ENCODE measurements at regions not wholly inside any gene's neighbourhood (a gene's known extent, or its start where the extent isn't known, plus 50 kb on each side); places are given as distances from the start of the nearest gene placed in this dataset.

- no peak overlapping the region for H3K4me2 ChIP-seq (ENCODE audit: low read length)
- no peak for TF ChIP-seq EZH2phosphoT487 (IDR thresholded peaks at IDR 0.05; ENCODE audit: borderline replicate concordance, low read length)
- TF ChIP-seq, protein P1, sequence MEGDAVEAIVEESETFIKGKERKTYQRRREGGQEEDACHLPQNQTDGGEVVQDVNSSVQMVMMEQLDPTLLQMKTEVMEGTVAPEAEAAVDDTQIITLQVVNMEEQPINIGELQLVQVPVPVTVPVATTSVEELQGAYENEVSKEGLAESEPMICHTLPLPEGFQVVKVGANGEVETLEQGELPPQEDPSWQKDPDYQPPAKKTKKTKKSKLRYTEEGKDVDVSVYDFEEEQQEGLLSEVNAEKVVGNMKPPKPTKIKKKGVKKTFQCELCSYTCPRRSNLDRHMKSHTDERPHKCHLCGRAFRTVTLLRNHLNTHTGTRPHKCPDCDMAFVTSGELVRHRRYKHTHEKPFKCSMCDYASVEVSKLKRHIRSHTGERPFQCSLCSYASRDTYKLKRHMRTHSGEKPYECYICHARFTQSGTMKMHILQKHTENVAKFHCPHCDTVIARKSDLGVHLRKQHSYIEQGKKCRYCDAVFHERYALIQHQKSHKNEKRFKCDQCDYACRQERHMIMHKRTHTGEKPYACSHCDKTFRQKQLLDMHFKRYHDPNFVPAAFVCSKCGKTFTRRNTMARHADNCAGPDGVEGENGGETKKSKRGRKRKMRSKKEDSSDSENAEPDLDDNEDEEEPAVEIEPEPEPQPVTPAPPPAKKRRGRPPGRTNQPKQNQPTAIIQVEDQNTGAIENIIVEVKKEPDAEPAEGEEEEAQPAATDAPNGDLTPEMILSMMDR (IDR thresholded peaks at IDR 0.05; ENCODE audit: low read depth, low read length, poor library complexity, severe bottlenecking), result no peak
- no peaks in the 10 kb centered on the region for H3K4me1 ChIP-seq (ENCODE audit: control insufficient read depth, low read length)
- no peaks in the 10 kb centered on the region for H3K9me3 ChIP-seq (ENCODE audit: control insufficient read depth, insufficient read depth, low read length)
- no peaks in the 10 kb centered on the region for H3K79me2 ChIP-seq (ENCODE audit: control insufficient read depth, low read length)
- no peaks in the 10 kb centered on the region for H4K20me1 ChIP-seq (ENCODE audit: control insufficient read depth, insufficient read depth, low read depth, low read length)
- H3K27ac ChIP-seq (ENCODE audit: low read depth, low read length), result no peak overlapping the region
- no peaks in the 10 kb centered on the region for H3K9me2 ChIP-seq (replicated peaks; ENCODE audit: control insufficient read depth, low read length)
- no peaks in the 10 kb centered on the region for H3F3A ChIP-seq (ENCODE audit: control insufficient read depth, insufficient read depth)
- H3K4me3 ChIP-seq (ENCODE audit: low read length), result no peak overlapping the region
- no peaks in the 10 kb centered on the region for H3K36me3 ChIP-seq (ENCODE audit: control insufficient read depth, low read length)
- H3K27me3 ChIP-seq (ENCODE audit: control insufficient read depth, low read length), result no peaks in the 10 kb centered on the region
Measured at GRCh38 chr16:64892835-64893785, 228.8 kb downstream of the CDH11 start.

DNA sequence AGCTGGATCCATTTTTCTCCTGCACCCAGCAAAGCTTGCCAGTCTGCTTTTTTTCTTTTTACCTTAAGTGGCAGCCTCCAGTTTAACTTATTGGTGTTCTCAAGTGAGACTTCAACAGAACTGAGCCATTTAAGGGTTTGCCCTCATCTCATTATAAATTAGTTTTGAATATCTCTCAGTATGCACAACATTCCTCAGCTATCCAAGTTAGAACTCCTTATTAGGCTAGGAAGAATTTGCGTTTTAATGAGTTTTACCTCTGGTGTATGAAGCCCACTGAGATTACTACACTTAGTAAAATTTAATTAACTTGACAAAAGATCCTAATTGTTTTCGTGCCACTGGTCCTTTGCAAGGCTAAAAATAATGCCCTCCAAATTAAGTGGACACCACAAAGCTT, 232.4 kb downstream of the CDH11 start:
- Histone ChIP-seq H3K27me3 (ENCODE audit: control insufficient read depth, low read length) (no peaks in the 10 kb centered on the region), H3F3A (ENCODE audit: control insufficient read depth, insufficient read depth) (no peaks in the 10 kb centered on the region), H3K9me2 (replicated peaks; ENCODE audit: control insufficient read depth, low read length) (no peaks in the 10 kb centered on the region), H3K79me2 (ENCODE audit: control insufficient read depth, low read length) (no peaks in the 10 kb centered on the region), H3K4me3 (ENCODE audit: low read length) (no peak overlapping the region), H3K36me3 (ENCODE audit: control insufficient read depth, low read length) (no peaks in the 10 kb centered on the region), H3K4me2 (ENCODE audit: low read length) (no peak overlapping the region), H4K20me1 (ENCODE audit: control insufficient read depth, insufficient read depth, low read depth, low read length) (no peaks in the 10 kb centered on the region), H3K4me1 (ENCODE audit: control insufficient read depth, low read length) (no peaks in the 10 kb centered on the region), H3K27ac (ENCODE audit: low read depth, low read length) (no peak overlapping the region), H3K9me3 (ENCODE audit: control insufficient read depth, insufficient read depth, low read length) (no peaks in the 10 kb centered on the region)
- TF ChIP-seq EZH2phosphoT487 (IDR thresholded peaks at IDR 0.05; ENCODE audit: borderline replicate concordance, low read length), result no peak
- TF ChIP-seq, protein P1 (IDR thresholded peaks at IDR 0.05; ENCODE audit: low read depth, low read length, poor library complexity, severe bottlenecking), result no peak

GRCh38 chr16:64887651-64888050, 234.2 kb downstream of the CDH11 start:
- Histone ChIP-seq H3K9me2 (replicated peaks; ENCODE audit: control insufficient read depth, low read length) (no peaks in the 10 kb centered on the region), H3K4me2 (ENCODE audit: low read length) (no peak overlapping the region), H3K4me3 (ENCODE audit: low read length) (no peak overlapping the region), H3K4me1 (ENCODE audit: control insufficient read depth, low read length) (no peaks in the 10 kb centered on the region), H3K9me3 (ENCODE audit: control insufficient read depth, insufficient read depth, low read length) (no peaks in the 10 kb centered on the region), H3K27ac (ENCODE audit: low read depth, low read length) (no peak overlapping the region), H3K27me3 (ENCODE audit: control insufficient read depth, low read length) (no peaks in the 10 kb centered on the region), H3K79me2 (ENCODE audit: control insufficient read depth, low read length) (no peaks in the 10 kb centered on the region), H3K36me3 (ENCODE audit: control insufficient read depth, low read length) (no peaks in the 10 kb centered on the region), H3F3A (ENCODE audit: control insufficient read depth, insufficient read depth) (no peaks in the 10 kb centered on the region), H4K20me1 (ENCODE audit: control insufficient read depth, insufficient read depth, low read depth, low read length) (no peaks in the 10 kb centered on the region)
- TF ChIP-seq EZH2phosphoT487 (IDR thresholded peaks at IDR 0.05; ENCODE audit: borderline replicate concordance, low read length), result no peak
- TF ChIP-seq, protein P1 (IDR thresholded peaks at IDR 0.05; ENCODE audit: low read depth, low read length, poor library complexity, severe bottlenecking), result no peak

Measured in DOHH2 (cell line).